Effector CD4-positive, alpha-beta T cell (primary cell): ENCODE measurements at regions not wholly inside any gene's neighbourhood (a gene's known extent, or its start where the extent isn't known, plus 50 kb on each side); places are given as distances from the start of the nearest gene placed in this dataset.

Experiments used
- DNase-seq: peaks from one replicate; pipeline ENCODE4 v3.0.0-alpha.2; 2020

DNA sequence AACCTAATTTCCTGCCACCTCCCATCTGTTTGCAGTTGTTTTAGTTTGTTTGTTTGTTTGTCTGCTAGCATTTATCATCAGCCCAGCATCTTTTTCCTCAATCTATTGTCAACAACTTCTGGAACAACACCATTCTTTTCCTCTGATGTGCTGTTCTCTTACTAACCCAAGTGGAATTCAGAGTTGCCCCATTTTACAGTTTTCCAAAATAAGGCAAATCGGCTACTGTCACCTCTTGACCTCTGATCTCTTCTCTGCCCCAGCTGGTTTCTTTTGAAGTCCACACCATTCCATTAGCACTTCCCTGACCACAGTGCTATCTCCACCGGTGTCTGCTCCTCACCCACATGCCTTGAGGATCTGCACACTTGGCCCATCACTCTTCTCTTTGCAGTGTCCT, 102.4 kb downstream of the EFNB2 start:
- no peak for DNase-seq

DNA sequence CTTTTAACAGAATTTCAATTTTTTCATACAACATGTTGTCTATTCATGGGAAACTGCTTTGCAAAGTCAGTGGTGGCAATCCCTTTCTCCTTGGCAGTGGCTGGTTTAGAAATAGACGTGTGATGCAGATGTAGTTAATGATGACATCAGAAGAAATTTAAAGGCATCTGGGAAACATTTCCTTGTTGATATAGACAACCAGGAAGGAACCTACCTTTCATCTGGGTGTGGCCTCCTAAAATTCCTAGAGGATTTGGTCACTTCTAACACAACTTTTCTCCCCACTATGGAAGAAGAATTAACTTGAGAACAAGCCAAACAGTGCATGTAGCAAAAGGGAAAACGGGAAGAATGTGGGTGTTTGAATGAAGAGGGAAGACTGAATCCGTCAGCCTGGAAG, 102.8 kb downstream of the EFNB2 start:
- DNase-seq: no peak

DNA sequence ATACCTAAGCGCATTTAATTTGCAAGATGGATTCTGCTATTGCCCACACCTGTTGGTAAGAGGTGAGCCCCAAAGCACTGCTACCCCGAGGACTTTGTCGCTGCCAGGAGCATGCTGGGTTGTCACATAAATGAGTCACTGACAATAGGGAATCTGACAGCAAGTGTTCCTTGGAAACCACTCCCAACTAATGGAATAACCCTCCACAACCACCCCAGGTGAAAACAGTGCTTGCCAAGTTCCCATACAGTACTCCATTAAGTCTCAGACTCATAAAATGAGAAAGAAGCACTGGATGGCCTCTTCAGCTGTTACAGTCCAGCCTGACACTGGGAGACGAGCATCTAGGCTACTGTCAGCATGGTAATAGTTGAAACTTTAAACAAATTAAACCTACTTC, 108.6 kb downstream of the EFNB2 start:
- DNase-seq: no peak

DNA sequence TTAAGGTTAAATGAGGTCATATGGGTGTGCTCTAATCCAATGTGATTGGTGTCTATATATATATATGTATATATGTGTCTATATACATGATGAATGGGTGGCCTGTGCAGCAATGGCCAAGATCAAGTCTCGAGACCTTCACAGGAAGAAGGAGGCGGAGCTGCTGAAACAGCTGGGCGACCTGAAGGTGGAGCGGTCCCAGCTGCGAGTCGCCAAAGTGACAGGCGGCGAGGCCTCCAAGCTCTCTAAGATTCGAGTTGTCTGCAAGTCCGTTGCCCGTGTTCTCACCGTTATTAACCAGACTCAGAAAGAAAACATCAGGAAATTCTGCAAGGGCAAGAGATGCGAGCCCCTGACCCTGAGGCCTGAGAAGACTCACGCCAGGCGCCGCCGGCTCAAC, 109.8 kb downstream of the EFNB2 start:
- no peak for DNase-seq

DNA sequence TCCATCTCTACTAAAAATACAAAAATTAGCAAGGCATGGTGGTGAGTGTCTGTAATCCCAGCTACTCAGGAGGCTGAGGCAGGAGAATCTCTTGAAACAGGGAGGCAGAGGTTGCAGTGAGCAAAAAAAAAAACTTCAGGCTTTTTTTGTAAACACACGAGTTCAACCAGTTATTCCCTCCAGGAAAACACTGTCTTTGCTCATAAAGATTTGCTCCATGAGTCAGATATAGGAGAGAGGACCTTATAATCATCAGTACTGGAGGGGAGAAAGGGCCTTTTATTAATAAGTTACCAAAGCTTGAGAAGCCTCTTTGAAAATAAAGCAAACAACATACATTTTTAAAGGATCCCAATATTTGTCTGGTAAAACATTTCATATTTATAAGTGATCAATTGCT, 110.7 kb downstream of the EFNB2 start:
- DNase-seq: no peak

DNA sequence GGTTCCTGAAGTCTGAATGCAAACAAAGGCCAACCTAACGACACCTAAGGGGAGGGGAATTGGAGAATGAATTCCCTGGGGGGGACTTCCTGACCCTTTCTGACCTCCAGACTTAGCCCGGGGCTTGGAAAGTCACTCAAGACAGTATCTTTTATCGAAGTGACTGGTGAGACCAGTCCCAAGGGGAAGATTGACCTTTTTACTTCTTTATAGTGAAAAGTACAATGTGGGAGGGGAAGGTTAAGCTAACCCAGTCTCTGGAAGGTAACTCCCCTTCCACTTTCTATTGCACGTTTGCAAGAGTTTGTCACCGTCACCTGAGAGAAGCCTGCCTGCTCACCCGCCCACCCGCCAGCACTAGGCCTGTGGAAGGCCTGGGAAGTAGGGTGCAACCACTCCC, 111.9 kb downstream of the EFNB2 start:
- DNase-seq: no peak

DNA sequence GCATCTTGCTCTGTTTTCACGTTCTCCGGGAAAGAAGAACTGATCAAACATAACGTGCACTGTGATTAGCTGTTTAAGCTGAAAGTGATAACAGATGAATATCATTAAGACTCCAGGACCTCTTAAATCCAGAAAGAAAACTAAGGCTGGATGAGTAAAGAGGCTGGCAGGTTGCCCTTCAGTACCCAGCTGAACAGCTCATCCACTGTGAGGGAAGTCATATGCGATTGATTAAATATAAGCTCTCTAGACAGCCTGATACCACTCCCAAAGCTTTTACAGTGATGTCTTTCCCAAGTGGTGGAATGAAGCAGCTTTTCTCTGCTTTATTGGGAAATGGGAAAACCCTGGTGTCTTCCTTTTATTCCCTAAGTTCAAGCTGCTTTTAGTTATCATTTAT, 116.9 kb downstream of the EFNB2 start:
- no peak for DNase-seq

DNA sequence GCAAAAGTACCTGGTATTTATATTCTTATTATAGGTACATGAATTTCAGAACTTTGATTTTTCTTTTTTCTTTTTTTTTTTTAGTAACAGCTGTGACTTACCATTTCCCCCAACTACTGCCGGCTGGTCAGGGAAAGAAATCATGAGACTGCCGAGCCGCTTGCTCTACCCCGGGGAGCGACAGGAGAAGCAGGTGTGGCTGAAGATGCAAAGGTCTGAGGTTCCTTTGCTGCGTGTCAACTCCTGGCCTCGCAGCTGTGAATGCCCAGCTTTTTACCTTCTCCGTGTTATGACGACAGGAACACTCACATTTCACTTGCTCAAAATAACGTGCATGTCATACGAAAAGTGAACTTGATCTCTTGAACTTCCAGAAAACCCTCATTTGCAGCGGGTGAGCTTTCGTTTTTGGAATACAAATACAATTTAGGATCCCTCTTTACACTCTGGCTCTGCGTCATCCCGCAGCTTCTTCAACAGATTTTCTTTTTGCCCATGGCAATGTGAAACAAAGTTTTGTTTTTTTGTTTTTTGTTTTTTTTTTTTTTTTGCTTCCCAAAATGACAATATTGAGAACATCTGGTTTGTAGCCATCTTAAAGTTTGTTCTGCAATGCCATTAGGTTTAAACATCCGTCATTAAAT, 117.9 kb downstream of the EFNB2 start:
- no peak for DNase-seq

DNA sequence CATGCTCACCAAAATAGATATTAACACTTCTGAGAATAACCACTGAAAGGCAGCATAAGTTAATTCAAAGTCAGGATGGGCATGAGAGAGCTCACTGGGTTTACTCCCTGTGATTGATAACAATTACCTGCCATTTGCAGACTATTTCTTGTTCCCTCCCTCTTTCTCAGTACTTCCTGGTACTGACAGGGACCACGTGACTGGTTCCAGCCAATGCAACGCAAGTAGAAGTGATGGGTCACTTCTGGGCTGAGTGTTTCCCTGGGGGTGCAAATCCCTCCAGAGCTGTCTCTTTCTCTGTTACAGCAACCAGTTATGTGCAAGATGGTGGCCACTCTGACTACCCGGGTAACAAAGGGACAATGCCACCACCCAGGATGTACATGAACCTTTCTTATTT, 118.8 kb downstream of the EFNB2 start:
- DNase-seq: no peak

DNA sequence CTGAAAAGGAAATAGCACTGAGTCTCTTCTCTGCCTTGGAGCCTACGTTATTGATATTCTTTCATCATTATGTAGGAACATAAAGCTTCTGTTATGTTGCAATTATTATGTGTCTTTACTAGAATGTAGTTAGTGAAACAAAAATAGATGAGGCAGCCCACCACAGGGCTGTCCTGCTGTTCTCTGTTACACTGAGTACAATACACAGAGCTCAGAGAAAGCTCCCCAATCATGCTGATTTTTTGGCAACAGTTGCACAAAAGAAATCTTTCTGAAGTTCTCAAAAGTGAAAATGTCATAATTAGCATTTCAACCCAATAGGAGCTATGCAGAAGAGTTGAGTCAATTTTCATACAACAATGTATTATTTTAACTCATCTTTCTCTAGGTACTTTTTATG, 119.5 kb downstream of the EFNB2 start:
- no peak for DNase-seq

DNA sequence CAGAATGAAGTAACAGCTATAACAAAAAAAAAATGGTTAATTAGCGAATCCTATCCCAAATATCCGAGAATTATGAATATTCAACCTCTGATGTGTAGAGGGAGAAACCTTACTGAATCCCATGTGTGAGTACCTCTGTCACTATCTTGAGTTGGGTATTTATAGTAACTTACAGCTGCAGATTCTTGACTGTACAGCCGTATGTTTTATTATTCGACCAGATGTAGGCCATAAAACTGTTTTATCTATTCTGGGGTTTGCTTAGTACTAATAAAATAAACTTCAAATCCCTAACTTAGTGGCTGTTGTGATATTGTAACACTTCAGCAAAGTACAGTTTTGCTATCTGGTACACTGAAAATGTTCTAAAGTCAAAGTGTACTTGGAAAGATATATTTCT, 120.0 kb downstream of the EFNB2 start:
- DNase-seq: no peak

DNA sequence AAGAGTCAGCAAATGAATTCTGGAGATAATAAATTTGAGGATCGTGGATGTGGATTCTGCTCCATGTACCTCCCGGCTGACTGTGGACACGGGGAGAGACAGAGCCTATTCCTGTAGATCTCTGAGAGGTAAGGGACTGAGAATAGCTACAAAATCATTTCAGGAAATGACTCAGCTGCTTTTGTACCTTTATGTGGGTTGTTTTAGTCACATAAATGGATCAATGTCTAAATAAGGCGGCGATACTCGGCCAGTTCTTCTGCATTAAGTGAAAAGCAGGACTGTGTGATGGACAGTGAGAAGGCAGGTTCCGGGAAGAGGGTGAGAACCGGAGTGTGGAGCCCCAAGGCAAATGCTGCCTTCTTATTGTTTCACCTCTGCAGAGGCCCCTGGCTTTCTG, 128.1 kb downstream of the EFNB2 start:
- DNase-seq: no peak

DNA sequence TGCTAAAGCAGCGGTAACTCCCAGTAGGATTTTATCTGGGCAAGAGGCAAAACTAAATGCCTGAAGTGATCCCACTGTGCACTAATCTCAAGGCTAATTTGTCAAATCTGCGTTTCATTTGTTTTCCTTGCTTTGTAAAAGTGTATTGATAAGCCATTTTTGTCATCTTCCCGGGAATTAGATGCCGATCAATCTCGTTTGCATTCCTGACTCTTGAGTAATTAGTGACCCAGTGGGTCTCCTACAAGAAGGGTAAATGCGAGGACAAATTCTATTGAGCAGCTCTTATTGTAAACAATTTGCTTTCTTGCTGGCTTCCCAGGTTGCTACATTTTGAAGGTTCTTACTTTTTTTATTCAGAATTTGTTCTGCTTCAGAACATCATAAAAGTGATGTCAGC, 129.7 kb downstream of the EFNB2 start:
- no peak for DNase-seq

DNA sequence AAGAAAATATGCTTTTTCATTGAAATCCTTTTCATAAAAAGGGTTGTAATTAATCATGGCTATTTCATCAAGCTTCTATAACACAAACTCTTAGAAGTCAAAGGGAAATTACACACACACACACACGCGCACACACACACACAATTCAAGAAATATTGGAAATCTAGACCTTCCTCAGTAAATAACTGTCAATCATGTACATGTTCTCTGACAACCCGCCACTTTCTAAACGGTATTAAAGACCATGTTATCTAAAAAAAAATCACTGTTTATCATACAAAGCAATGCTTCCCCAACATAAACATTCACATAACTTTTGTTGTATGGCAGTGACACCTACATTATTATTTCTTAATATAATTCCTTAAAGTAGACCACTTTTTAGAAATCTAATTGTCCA, 132.2 kb downstream of the EFNB2 start:
- DNase-seq: no peak

DNA sequence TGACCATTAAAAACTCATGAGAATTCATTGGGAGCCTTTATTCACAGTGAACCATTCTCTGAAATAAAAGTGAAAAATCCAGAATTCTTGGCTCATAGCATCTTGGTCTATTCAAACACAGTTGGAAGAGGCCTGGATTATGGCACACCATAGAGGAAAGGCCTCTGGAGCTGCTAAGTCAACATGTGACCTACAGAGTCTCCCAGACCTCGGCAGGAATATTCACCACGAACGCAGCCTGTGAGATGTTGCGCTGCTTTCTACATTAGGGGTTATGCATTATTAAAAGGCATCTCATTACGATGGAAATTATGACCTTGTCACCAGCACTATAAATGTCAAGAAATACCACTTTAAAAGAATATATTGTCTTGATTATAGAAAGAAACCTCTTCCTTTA, 132.6 kb downstream of the EFNB2 start:
- DNase-seq: no peak

DNA sequence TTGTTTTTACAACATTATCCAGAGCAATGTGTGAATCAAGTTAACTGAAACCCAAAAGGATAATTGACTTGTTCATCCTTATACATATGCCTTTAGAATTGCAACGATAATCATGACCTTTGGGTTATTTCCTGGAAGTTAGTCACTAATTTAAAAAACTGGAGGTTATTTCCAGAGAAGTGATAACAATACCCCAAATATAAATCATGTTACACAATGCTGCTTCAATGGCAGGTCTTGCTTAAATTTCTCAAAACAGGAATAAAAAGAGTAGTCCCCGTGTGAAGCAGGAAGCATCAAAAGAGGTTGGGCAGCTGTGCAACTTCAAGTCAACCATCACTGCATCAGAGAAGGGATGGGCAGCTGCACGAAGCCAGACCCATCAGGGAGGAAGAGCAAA, 134.4 kb downstream of the EFNB2 start:
- DNase-seq: no peak

DNA sequence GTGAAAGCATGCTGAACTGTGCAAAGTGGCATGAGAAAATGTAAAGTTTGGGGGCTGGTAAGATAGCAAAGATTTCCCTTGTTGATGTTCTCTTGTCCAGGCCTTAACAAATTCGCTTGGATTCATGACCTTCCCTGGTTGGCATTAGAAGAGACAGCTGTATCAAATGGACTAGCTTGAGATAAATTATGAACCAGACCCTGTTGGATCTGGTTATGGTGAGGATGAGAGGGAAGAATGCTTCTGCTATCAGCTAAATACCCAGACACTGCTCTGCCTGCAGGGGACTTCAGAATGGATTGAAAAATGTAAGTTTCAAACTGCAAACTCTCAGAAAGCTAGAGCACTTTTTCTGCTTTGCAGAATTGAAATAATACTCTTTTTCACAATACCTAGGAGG, 135.2 kb downstream of the EFNB2 start:
- no peak for DNase-seq

DNA sequence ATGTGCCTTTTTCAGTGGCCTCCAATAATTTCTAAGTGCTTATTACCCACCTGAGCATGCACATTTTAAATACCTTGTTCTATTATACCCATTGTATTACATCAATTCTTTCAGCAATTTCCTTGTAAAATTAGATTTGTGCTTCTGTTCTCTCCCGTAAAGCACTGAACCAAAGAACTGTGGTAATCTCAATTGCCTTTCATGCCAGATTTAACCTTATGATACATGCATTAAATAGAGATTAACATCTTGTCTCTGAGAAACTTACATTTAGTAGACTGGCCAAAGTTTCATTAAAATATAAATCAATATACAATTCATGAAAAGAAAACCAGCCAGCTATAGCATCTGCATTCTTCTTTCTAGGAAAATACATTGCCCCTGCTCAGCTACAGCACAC, 137.2 kb downstream of the EFNB2 start:
- DNase-seq: no peak

DNA sequence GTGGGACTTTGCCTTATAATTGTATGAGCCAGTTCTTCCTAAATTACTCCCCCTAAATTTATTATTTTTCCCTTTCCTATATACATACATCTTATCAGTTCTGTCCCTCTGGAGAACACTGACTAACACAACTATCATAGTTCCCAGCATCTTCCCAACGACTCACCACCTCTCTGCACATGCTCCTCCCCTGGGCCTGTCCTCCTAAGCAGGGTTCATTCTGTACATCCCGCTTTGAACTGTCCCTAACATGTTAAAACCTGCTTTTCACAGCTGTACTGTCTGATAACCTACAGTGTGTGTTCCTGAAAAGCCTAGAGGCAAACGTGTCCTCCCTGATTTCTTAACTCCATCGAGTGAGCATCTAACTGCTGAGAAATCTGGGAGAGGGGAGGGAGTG, 141.7 kb downstream of the EFNB2 start:
- DNase-seq: no peak

DNA sequence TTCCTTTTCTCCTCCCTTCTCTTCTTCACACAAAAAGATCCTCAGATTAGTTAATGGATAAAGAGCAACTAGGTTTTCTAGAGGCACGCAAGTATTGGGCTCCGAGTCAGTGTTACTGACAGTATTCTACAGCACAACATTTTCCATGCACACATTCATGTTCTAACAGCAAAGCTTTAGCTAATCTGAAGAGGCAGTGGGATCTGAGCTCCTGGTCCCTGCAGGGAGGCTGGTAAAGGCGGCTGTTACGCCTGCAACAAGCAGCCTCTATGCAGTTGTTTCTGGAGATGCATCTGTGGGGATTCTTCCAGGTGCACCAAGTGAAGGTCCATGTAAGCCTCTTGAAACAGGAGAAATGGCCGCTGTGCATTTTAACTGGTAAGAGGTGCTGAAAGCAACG, 143.8 kb downstream of the EFNB2 start:
- DNase-seq: no peak

DNA sequence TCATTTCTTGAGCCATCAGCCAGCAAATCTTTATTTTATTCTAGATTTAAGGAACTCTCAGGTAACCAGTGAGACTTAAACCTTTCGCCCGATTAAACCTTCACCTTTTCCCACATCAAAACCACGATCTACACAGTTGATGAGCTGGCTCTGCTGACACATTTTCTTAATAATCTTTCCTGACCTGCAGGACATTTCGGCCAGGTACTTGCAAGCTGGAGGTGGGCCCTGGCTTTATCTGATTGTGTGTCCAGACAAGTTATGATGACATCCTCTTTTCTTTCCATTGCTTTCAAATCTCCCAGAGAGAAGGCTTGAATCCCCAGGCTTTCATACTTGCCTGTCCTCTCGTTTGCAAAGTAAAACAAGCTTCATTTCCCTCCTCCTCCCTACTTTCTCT, 144.2 kb downstream of the EFNB2 start:
- no peak for DNase-seq

DNA sequence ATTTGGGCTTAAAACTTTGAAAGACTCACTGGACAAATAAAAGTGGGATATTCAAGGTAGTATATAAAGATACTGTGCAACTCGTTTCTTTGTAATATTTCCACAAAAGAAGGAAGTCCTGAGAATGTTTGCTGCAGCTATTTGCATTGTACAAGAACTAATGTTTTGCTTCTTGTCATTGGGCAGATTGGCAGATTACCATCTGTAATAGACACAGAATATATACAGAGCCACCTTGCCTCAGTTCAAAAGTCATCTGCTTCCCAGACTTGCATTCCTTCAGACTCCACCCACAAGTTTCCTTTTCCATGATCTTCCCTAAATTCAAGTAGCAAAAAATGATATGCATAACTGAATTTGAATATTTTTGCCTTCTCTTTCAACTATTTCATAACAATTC, 145.1 kb downstream of the EFNB2 start:
- DNase-seq: no peak

DNA sequence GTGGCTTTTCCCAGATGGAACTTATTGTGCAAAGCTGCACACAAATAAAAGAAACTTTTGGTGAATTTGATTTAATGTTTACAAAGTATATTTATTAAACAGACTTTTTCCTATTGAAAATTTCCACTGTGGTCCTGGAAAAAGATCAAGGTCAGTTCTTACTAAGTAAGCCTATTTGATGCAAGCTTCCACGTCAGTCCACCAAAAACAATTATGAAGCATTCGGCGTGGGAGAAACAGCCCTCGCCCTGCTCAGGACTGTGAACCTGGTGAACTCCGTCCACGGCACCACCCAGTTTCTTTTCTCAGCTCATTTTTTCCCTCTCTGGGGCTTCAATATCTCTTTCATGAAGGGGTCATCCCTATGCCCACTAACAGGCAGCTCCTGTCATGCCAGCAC, 149.8 kb downstream of the EFNB2 start:
- DNase-seq: no peak

DNA sequence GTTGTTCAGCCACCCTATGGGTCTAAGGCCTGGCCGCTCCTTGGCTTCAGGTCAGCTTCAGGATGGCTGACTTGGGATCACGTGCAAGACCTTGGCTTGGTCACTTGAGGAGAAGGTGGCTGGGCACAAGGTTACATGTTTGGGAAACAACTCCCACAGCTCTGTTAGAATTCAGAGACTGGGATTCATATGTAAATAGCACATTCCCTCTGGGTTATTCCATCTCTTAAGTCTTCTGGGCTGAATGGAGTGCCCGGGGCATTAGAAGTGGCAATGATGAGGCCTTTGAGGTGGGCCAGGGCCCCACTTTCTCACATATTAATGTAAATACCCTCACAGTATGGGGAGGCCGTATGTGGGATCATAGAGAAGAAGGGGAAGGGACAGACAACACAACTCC, 150.9 kb downstream of the EFNB2 start:
- DNase-seq: no peak

DNA sequence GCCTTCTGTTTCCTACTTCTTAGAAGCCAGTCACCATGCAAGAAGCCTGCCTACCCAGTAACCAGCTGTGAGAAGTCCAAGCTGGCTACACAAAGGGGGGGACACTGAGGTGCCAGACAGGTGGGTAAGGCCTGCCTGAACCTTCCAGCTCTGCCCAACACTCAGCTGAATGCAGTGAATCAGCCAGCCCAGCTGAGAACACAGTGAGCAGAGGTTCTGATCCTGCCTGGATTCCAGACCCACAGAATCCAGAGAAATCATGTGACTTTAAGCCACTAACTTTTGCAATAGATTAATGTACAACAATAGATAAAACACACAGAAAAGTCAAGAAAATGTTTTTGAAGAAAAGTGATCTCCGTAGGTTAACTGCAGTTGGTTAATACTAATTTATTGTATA, 151.7 kb downstream of the EFNB2 start:
- no peak for DNase-seq

DNA sequence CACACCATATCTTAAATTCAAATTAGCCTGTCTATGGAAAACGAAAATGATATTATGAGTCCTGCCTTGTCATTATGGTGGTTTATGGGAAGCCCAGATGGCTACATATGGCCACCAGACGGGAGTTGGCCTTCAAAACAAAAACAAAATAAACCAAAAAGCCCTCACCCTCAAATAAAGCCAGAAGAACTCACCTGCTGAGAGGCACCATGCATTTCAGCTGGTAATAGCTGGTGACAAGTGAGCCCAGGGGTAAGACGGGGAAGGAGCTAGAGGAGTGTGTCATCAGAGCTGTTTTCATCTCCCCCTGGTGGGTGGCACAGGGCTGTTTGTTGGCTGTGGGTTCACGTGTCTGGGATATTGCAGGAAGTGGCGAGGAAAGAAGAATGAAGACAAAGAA, 152.9 kb downstream of the EFNB2 start:
- DNase-seq: no peak
